Activated T-cell treated with anti-CD3 and anti-CD28 coated beads for 48 hours (primary cell): ENCODE measurements at regions not wholly inside any gene's neighbourhood (a gene's known extent, or its start where the extent isn't known, plus 50 kb on each side); places are given as distances from the start of the nearest gene placed in this dataset.

Source experiments
- DNase-seq: peaks from one replicate; pipeline ENCODE4 v3.0.0-alpha.2; 2020; ENCODE audit warnings: low read depth

GRCh38 chr3:102156426-102156825 is 278.4 kb upstream of the ZPLD1 start:
- no peak for DNase-seq

GRCh38 chr3:102158080-102158740 is 276.6 kb upstream of the ZPLD1 start:
- DNase-seq = no peak

GRCh38 chr3:102159810-102160451 is 274.9 kb upstream of the ZPLD1 start:
- no peak for DNase-seq

GRCh38 chr3:102161384-102162006 is 273.3 kb upstream of the ZPLD1 start:
- no peak for DNase-seq

- no peak for DNase-seq
Measured at GRCh38 chr3:102162251-102162650, 272.6 kb upstream of the ZPLD1 start.

GRCh38 chr3:102163039-102163817 is 271.6 kb upstream of the ZPLD1 start:
- DNase-seq = no peak

GRCh38 chr3:102163818-102164154 is 271.0 kb upstream of the ZPLD1 start:
- no peak for DNase-seq

GRCh38 chr3:102165367-102165766 is 269.4 kb upstream of the ZPLD1 start:
- DNase-seq = no peak

GRCh38 chr3:102169915-102170479 is 264.8 kb upstream of the ZPLD1 start:
- DNase-seq = no peak

GRCh38 chr3:102170545-102170944 is 264.3 kb upstream of the ZPLD1 start:
- no peak for DNase-seq

- no peak for DNase-seq
Measured at GRCh38 chr3:102174312-102174712, 260.5 kb upstream of the ZPLD1 start.

- DNase-seq = no peak
Measured at GRCh38 chr3:102174832-102175374, 259.9 kb upstream of the ZPLD1 start.

GRCh38 chr3:102176333-102177050 is 258.3 kb upstream of the ZPLD1 start:
- DNase-seq = no peak

GRCh38 chr3:102177075-102177755 is 257.6 kb upstream of the ZPLD1 start:
- no peak for DNase-seq

- no peak for DNase-seq
Measured at GRCh38 chr3:102178817-102179216, 256.0 kb upstream of the ZPLD1 start.

GRCh38 chr3:102179326-102180177 is 255.3 kb upstream of the ZPLD1 start:
- DNase-seq = no peak

- no peak for DNase-seq
Measured at GRCh38 chr3:102180280-102180931, 254.4 kb upstream of the ZPLD1 start.

GRCh38 chr3:102181175-102181920 is 253.5 kb upstream of the ZPLD1 start:
- DNase-seq = no peak

- DNase-seq = no peak
Measured at GRCh38 chr3:102182162-102182561, 252.7 kb upstream of the ZPLD1 start.
